CD4-positive, alpha-beta memory T cell (primary cell): ENCODE measurements at regions not wholly inside any gene's neighbourhood (a gene's known extent, or its start where the extent isn't known, plus 50 kb on each side); places are given as distances from the start of the nearest gene placed in this dataset.

Experiments used
- CTCF ChIA-PET: fragments of 350-600 bp; sonication (Branson Sonifier 250); formaldehyde crosslinking; loops from one replicate; lab custom pipeline; 2021; ENCODE audit warnings: inconsistent platforms; ENCODE audit not compliant: partially characterized antibody; lab: Charles Lee
- POLR2A ChIA-PET: fragments of 350-600 bp; sonication (Branson Sonifier 250); formaldehyde crosslinking; loops from one replicate; lab custom pipeline; 2021; ENCODE audit not compliant: partially characterized antibody; lab: Charles Lee
- DNase-seq, 5 donors: peaks; one replicate each; pipeline versions ENCODE4 v3.0.0 to v3.0.0-alpha.2; 2020 to 2022; ENCODE audit warnings: mixed read lengths in 1 of 5
- H3K27ac ChIP-seq: one replicate; pipeline ENCODE4 v1.7.0; 2013; ENCODE audit warnings: low read depth, low read length
- H3K27me3 ChIP-seq: 2 replicates; pipeline ENCODE4 v1.7.0; 2013; ENCODE audit warnings: mild to moderate bottlenecking, low read length, moderate library complexity; ENCODE audit not compliant: insufficient read depth
- H3K36me3 ChIP-seq: 2 replicates; pipeline ENCODE4 v1.7.0; 2013; ENCODE audit warnings: mild to moderate bottlenecking, low read length, moderate library complexity; ENCODE audit not compliant: insufficient read depth
- H3K4me1 ChIP-seq: 2 replicates; pipeline ENCODE4 v1.7.0; 2013; ENCODE audit warnings: mild to moderate bottlenecking, low read length, moderate library complexity; ENCODE audit not compliant: insufficient read depth
- H3K4me3 ChIP-seq, 2 donors: one replicate each; pipeline ENCODE4 v1.7.0; 2013; ENCODE audit warnings: low read length in 2 of 2, mild to moderate bottlenecking in 1 of 2
- H3K9me3 ChIP-seq, 2 donors: one replicate each; pipeline ENCODE4 v1.7.0; 2013; ENCODE audit warnings: low read length in 2 of 2, control low read depth in 1 of 2; ENCODE audit not compliant: control insufficient read depth in 1 of 2
- H3K27ac Mint-ChIP-seq, 7 donors: one replicate each; pipeline ENCODE4 v1.8.0; 2020 to 2021; ENCODE audit warnings: mixed read lengths in 7 of 7, mild to moderate bottlenecking in 6 of 7, inconsistent platforms in 3 of 7, moderate library complexity in 3 of 7
- H3K27me3 Mint-ChIP-seq, 2 donors: one replicate each; pipeline ENCODE4 v1.8.0; 2020 to 2021; ENCODE audit warnings: mixed read lengths in 2 of 2
- H3K36me3 Mint-ChIP-seq, 2 donors: one replicate each; pipeline ENCODE4 v1.8.0; 2020 to 2021; ENCODE audit warnings: mixed read lengths in 2 of 2, inconsistent platforms in 1 of 2, mild to moderate bottlenecking in 1 of 2
- H3K4me1 Mint-ChIP-seq, 4 donors: one replicate each; pipeline ENCODE4 v1.8.0; 2020 to 2021; ENCODE audit warnings: mixed read lengths in 4 of 4, mild to moderate bottlenecking in 1 of 4
- H3K4me3 Mint-ChIP-seq, 8 donors: one replicate each; pipeline ENCODE4 v1.8.0; 2020 to 2021; ENCODE audit warnings: mixed read lengths in 8 of 8, mild to moderate bottlenecking in 7 of 8, moderate library complexity in 6 of 8, inconsistent platforms in 3 of 8
- H3K9me3 Mint-ChIP-seq, 8 donors: one replicate each; pipeline ENCODE4 v1.8.0; 2020 to 2021; ENCODE audit warnings: mixed read lengths in 8 of 8, mild to moderate bottlenecking in 5 of 8, inconsistent platforms in 3 of 8, moderate library complexity in 1 of 8
- intact Hi-C: fragments of 100-400 bp; cut with micrococcal nuclease; formaldehyde crosslinking; loops from one replicate; pipeline ENCODE4 v1.15.1; 2023

GRCh38 chr6:141851063-141851462, 281.7 kb upstream of the GJE1 start:
- Mint-ChIP-seq H3K27me3 (no peaks in the 10 kb centered on the region), H3K4me3 (no peak overlapping the region), H3K27ac (no peak overlapping the region), H3K9me3 (peaks cover 0 to 7% (median 3%) of the 10 kb centered on the region in 8 donors), H3K36me3 (peaks cover 0 to 3% of the 10 kb centered on the region in 2 donors), H3K4me1 (peaks cover 26 to 40% (median 34%) of the 10 kb centered on the region in 4 donors)
- peaks cover 34% of the 10 kb centered on the region for H3K4me1 ChIP-seq
- CTCF ChIA-PET, result no interaction called here
- H3K9me3 ChIP-seq, result no peaks in the 10 kb centered on the region
- DNase-seq, result no peak
- no peak overlapping the region for H3K27ac ChIP-seq
- intact Hi-C loops, result no loop called here
- POLR2A ChIA-PET, result interaction anchor here (0.9 to 1.4 kb wide), 2 partner anchors 10 to 14 kb away, joined by 3 to 4 read pairs; no protein-coding TSS in a partner anchor
- no peaks in the 10 kb centered on the region for H3K27me3 ChIP-seq
- no peaks in the 10 kb centered on the region for H3K36me3 ChIP-seq
- H3K4me3 ChIP-seq, result no peak overlapping the region

GRCh38 chr6:141848029-141848890, 284.5 kb upstream of the GJE1 start:
- Histone ChIP-seq H3K27ac (no peak overlapping the region), H3K4me1 (peaks cover 37% of the 10 kb centered on the region), H3K36me3 (no peaks in the 10 kb centered on the region), H3K4me3 (no peak overlapping the region), H3K9me3 (no peaks in the 10 kb centered on the region), H3K27me3 (no peaks in the 10 kb centered on the region)
- peak; percentile 49 to 73 (median 59) for DNase-seq
- Mint-ChIP-seq H3K27me3 (no peaks in the 10 kb centered on the region), H3K36me3 (peaks cover 0 to 3% of the 10 kb centered on the region in 2 donors), H3K4me1 (peaks cover 27 to 54% (median 40%) of the 10 kb centered on the region in 4 donors), H3K9me3 (peaks cover 0 to 2% (median 0%) of the 10 kb centered on the region in 8 donors), H3K27ac (peak overlapping the region; percentile 76 to 90 (median 79)), H3K4me3 (peak overlapping the region in 7 of 8 donors; percentile 29 to 78 (median 63))
- intact Hi-C loops, result loop anchor here (5.0 kb wide), 1 partner anchor 171 kb away; no protein-coding TSS in a partner anchor
- CTCF ChIA-PET, result interaction anchor here (0.8 kb wide), 1 partner anchor 16 kb away, joined by 3 read pairs; no protein-coding TSS in a partner anchor
- POLR2A ChIA-PET, result no interaction called here

GRCh38 chr6:141846639-141847038, 286.1 kb upstream of the GJE1 start:
- no peak for DNase-seq
- Mint-ChIP-seq H3K27ac (peak overlapping the region; percentile 66 to 88 (median 84)), H3K4me3 (peak overlapping the region in 5 of 8 donors; percentile 21 to 73 (median 45)), H3K27me3 (no peaks in the 10 kb centered on the region), H3K4me1 (peaks cover 27 to 54% (median 40%) of the 10 kb centered on the region in 4 donors), H3K36me3 (peaks cover 0 to 3% of the 10 kb centered on the region in 2 donors), H3K9me3 (peaks cover 0 to 2% (median 0%) of the 10 kb centered on the region in 8 donors)
- ChIA-PET POLR2A (no interaction called here), CTCF (interaction anchor here (1.1 kb wide), 1 partner anchor 12 kb away, joined by 3 read pairs; no protein-coding TSS in a partner anchor)
- H3K27me3 ChIP-seq, result no peaks in the 10 kb centered on the region
- intact Hi-C loops, result loop anchor here (5.0 kb wide), 1 partner anchor 169 kb away; no protein-coding TSS in a partner anchor
- H3K4me3 ChIP-seq, result no peak overlapping the region
- peak overlapping the region; percentile 6 for H3K27ac ChIP-seq
- H3K36me3 ChIP-seq, result no peaks in the 10 kb centered on the region
- peaks cover 37% of the 10 kb centered on the region for H3K4me1 ChIP-seq
- H3K9me3 ChIP-seq, result no peaks in the 10 kb centered on the region

GRCh38 chr6:141843178-141843834, 289.4 kb upstream of the GJE1 start:
- ChIA-PET CTCF (no interaction called here), POLR2A (no interaction called here)
- Histone ChIP-seq H3K27me3 (no peaks in the 10 kb centered on the region), H3K4me1 (peaks cover 25% of the 10 kb centered on the region), H3K9me3 (no peaks in the 10 kb centered on the region), H3K27ac (no peak overlapping the region), H3K4me3 (no peak overlapping the region), H3K36me3 (no peaks in the 10 kb centered on the region)
- intact Hi-C loops, result no loop called here
- Mint-ChIP-seq H3K27me3 (no peaks in the 10 kb centered on the region), H3K4me3 (no peak overlapping the region), H3K36me3 (no peaks in the 10 kb centered on the region), H3K27ac (no peak overlapping the region), H3K9me3 (no peaks in the 10 kb centered on the region), H3K4me1 (peaks cover 18 to 36% (median 26%) of the 10 kb centered on the region in 4 donors)
- no peak for DNase-seq

- H3K4me1 Mint-ChIP-seq, result peaks cover 0 to 2% (median under 1%) of the 10 kb centered on the region in 4 donors
- Histone ChIP-seq H3K27ac (no peak overlapping the region), H3K4me1 (no peaks in the 10 kb centered on the region), H3K27me3 (no peaks in the 10 kb centered on the region), H3K9me3 (no peaks in the 10 kb centered on the region), H3K36me3 (no peaks in the 10 kb centered on the region), H3K4me3 (no peak overlapping the region)
- intact Hi-C loops, result no loop called here
- H3K27ac Mint-ChIP-seq, result no peak overlapping the region
- no peaks in the 10 kb centered on the region for H3K27me3 Mint-ChIP-seq
- no peaks in the 10 kb centered on the region for H3K36me3 Mint-ChIP-seq
- peaks cover 0 to 3% (median 0%) of the 10 kb centered on the region in 8 donors for H3K9me3 Mint-ChIP-seq
- CTCF ChIA-PET, result no interaction called here
- H3K4me3 Mint-ChIP-seq, result no peak overlapping the region
- peak in 1 of 5 donors; percentile 38 for DNase-seq
- POLR2A ChIA-PET, result no interaction called here
Measured at GRCh38 chr6:141833001-141833655, 299.6 kb upstream of the GJE1 start.

GRCh38 chr6:141830530-141830929, 302.2 kb upstream of the GJE1 start:
- no peak overlapping the region for H3K27ac Mint-ChIP-seq
- POLR2A ChIA-PET, result no interaction called here
- intact Hi-C loops, result no loop called here
- H3K27ac ChIP-seq, result no peak overlapping the region
- CTCF ChIA-PET, result no interaction called here
- H3K9me3 Mint-ChIP-seq, result peaks cover 0 to 3% (median 0%) of the 10 kb centered on the region in 8 donors
- no peak overlapping the region for H3K4me3 Mint-ChIP-seq
- no peaks in the 10 kb centered on the region for H3K36me3 Mint-ChIP-seq
- H3K4me3 ChIP-seq, result no peak overlapping the region
- H3K4me1 ChIP-seq, result no peaks in the 10 kb centered on the region
- no peak for DNase-seq
- H3K9me3 ChIP-seq, result no peaks in the 10 kb centered on the region
- H3K27me3 ChIP-seq, result no peaks in the 10 kb centered on the region
- peaks cover 0 to 2% (median under 1%) of the 10 kb centered on the region in 4 donors for H3K4me1 Mint-ChIP-seq
- no peaks in the 10 kb centered on the region for H3K27me3 Mint-ChIP-seq
- H3K36me3 ChIP-seq, result no peaks in the 10 kb centered on the region
